Ectodermal cell (in vitro differentiated cells): ENCODE measurements at regions not wholly inside any gene's neighbourhood (a gene's known extent, or its start where the extent isn't known, plus 50 kb on each side); places are given as distances from the start of the nearest gene placed in this dataset.
A peak's percentile ranks its signal among the peaks of the same experiment; 100 is the strongest.

Experiments used
- H3K27ac ChIP-seq: 2 replicates; pipeline ENCODE4 v1.7.0; 2013; ENCODE audit warnings: mild to moderate bottlenecking, low read depth, low read length; ENCODE audit not compliant: insufficient read depth, poor library complexity, severe bottlenecking
- H3K27me3 ChIP-seq: 2 replicates; pipeline ENCODE4 v1.7.0; 2013; ENCODE audit warnings: mild to moderate bottlenecking, low read length; ENCODE audit not compliant: insufficient read depth, control insufficient read depth, poor library complexity, severe bottlenecking
- H3K36me3 ChIP-seq: one replicate; pipeline ENCODE4 v1.7.0; 2013; ENCODE audit warnings: low read length; ENCODE audit not compliant: control insufficient read depth, insufficient read depth
- H3K4me1 ChIP-seq: one replicate; pipeline ENCODE4 v1.7.0; 2013; ENCODE audit warnings: low read length; ENCODE audit not compliant: control insufficient read depth, insufficient read depth
- H3K4me3 ChIP-seq: 2 replicates; pipeline ENCODE4 v1.7.0; 2013; ENCODE audit warnings: low read depth, low read length, control low read depth; ENCODE audit not compliant: insufficient read depth
- H3K9me3 ChIP-seq: 2 replicates; pipeline ENCODE4 v1.7.0; 2013; ENCODE audit warnings: mild to moderate bottlenecking, low read length, moderate library complexity; ENCODE audit not compliant: control insufficient read depth
- WGBS, 2 experiments: methylation state at CpG; one replicate each; pipeline ENCODE4 v1.1.7; 2013; ENCODE audit warnings: missing lambda C conversion rate in 2 of 2; 5-methylcytosine and 5-hydroxymethylcytosine counted together

- no peak overlapping the region for H3K4me3 ChIP-seq
- no peaks in the 10 kb centered on the region for H3K36me3 ChIP-seq
- H3K9me3 ChIP-seq, result no peaks in the 10 kb centered on the region
- no peaks in the 10 kb centered on the region for H3K27me3 ChIP-seq
- no peak overlapping the region for H3K27ac ChIP-seq
- no peaks in the 10 kb centered on the region for H3K4me1 ChIP-seq
- 82 to 88% methylated on average over 3 to 5 of the region's 5 CpGs for WGBS, 2 experiments
These were observed 372.4 kb upstream of the SLIT2 start for GRCh38 chr4:19879330-19879729.

GRCh38 chr4:19857991-19858390 lies 393.7 kb upstream of the SLIT2 start:
- Histone ChIP-seq H3K27me3 (no peaks in the 10 kb centered on the region), H3K27ac (no peak overlapping the region), H3K36me3 (no peaks in the 10 kb centered on the region), H3K4me3 (no peak overlapping the region), H3K4me1 (no peaks in the 10 kb centered on the region), H3K9me3 (no peaks in the 10 kb centered on the region)
- WGBS, 2 experiments, result 100% methylated on average over 1 of the region's 1 CpG; no CpG with 5 or more reads in 1 of the 2 experiments

DNA sequence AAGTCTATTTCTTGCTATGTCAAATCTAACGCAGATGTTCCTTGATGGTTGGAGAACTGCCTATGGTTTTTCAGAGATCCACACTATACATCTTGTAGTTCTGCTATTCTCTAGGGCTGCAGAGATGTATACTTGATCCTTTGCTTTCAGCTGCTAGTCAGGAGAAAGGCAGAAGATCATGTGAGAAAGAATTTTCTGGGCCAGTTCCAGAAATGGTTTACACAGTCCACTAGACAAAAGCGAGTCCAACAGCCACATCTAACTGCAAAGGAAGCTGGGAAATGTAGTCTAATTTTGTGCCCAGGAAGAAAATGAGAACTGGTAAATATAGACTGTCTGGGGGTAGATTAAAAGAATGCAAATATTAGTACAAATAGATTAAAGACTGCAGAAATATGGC lies 394.3 kb upstream of the SLIT2 start:
- Histone ChIP-seq H3K4me3 (no peak overlapping the region), H3K27me3 (no peaks in the 10 kb centered on the region), H3K36me3 (no peaks in the 10 kb centered on the region), H3K9me3 (no peaks in the 10 kb centered on the region), H3K27ac (no peak overlapping the region), H3K4me1 (no peaks in the 10 kb centered on the region)
- WGBS, 2 experiments, result 89 to 98% methylated on average over 2 of the region's 2 CpGs

GRCh38 chr4:19850909-19851308 lies 400.8 kb upstream of the SLIT2 start:
- H3K4me1 ChIP-seq, result no peaks in the 10 kb centered on the region
- no peak overlapping the region for H3K4me3 ChIP-seq
- H3K27me3 ChIP-seq, result no peaks in the 10 kb centered on the region
- no peaks in the 10 kb centered on the region for H3K36me3 ChIP-seq
- 82 to 87% methylated on average over 5 of the region's 5 CpGs for WGBS, 2 experiments
- no peaks in the 10 kb centered on the region for H3K9me3 ChIP-seq
- H3K27ac ChIP-seq, result no peak overlapping the region

- WGBS, 2 experiments, result 72 to 87% methylated on average over 2 of the region's 2 CpGs
These were observed 407.3 kb upstream of the SLIT2 start for GRCh38 chr4:19844446-19844845.

GRCh38 chr4:19842471-19842870 lies 409.2 kb upstream of the SLIT2 start:
- no peaks in the 10 kb centered on the region for H3K27me3 ChIP-seq
- H3K4me3 ChIP-seq, result no peak overlapping the region
- H3K36me3 ChIP-seq, result no peaks in the 10 kb centered on the region
- peak overlapping the region; percentile 73 for H3K27ac ChIP-seq
- no peaks in the 10 kb centered on the region for H3K9me3 ChIP-seq
- 31 to 36% methylated on average over 2 of the region's 2 CpGs for WGBS, 2 experiments
- H3K4me1 ChIP-seq, result peaks cover 4% of the 10 kb centered on the region

More at GRCh38 chr4:19844446-19844845, 407.3 kb upstream of the SLIT2 start:
- Histone ChIP-seq H3K36me3 (no peaks in the 10 kb centered on the region), H3K4me3 (no peak overlapping the region), H3K9me3 (no peaks in the 10 kb centered on the region), H3K27me3 (no peaks in the 10 kb centered on the region), H3K27ac (no peak overlapping the region), H3K4me1 (peaks cover 4% of the 10 kb centered on the region)

DNA sequence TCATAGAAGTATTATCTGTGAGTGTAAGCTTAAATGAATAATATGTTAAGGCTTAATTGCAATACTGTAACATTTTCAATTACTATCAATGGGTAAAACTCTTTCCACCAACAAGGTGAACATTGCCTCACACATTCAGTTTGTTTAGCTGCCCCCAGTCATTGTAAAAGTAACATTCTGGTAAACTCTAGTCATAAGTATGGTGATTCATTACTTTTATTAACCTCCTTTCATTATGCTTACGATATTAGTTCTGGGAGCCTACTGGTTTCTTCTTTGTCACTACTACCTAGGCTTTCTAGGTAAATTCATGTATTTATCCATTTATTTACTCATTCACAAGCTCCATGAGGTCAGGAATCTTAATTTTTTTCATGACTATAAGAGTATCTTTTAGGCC lies 412.8 kb upstream of the SLIT2 start:
- peaks cover 4% of the 10 kb centered on the region for H3K4me1 ChIP-seq
- no peaks in the 10 kb centered on the region for H3K36me3 ChIP-seq
- no peaks in the 10 kb centered on the region for H3K27me3 ChIP-seq
- H3K4me3 ChIP-seq, result no peak overlapping the region
- H3K9me3 ChIP-seq, result no peaks in the 10 kb centered on the region
- WGBS, 2 experiments, result 100% methylated on average over 1 of the region's 1 CpG
- H3K27ac ChIP-seq, result no peak overlapping the region

GRCh38 chr4:19835429-19835828 lies 416.3 kb upstream of the SLIT2 start:
- H3K4me1 ChIP-seq, result no peaks in the 10 kb centered on the region
- no peaks in the 10 kb centered on the region for H3K27me3 ChIP-seq
- H3K27ac ChIP-seq, result no peak overlapping the region
- no peaks in the 10 kb centered on the region for H3K9me3 ChIP-seq
- 85 to 96% methylated on average over 3 of the region's 3 CpGs for WGBS, 2 experiments
- H3K36me3 ChIP-seq, result no peaks in the 10 kb centered on the region
- H3K4me3 ChIP-seq, result no peak overlapping the region

DNA sequence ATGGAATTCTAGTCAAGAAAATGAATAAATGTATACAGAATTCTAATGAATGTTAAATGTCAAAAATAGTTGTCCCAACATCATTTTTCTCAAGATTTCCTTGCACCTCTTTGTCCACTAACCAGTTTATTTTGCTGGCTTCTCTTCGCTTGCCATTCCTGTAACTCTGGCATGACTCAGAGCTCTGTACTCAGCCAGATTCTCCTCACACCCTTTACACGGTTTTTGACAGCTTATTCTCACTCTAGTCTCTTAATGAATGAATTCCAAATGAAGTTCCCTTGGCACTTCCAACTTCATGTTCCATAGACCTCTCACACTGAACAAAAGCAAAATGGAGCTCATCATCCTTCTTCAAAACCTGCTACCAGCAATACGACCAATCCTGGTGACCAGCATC lies 419.3 kb upstream of the SLIT2 start:
- 89 to 90% methylated on average over 3 of the region's 3 CpGs for WGBS, 2 experiments
- Histone ChIP-seq H3K27me3 (no peaks in the 10 kb centered on the region), H3K4me1 (no peaks in the 10 kb centered on the region), H3K9me3 (no peaks in the 10 kb centered on the region), H3K27ac (no peak overlapping the region), H3K36me3 (no peaks in the 10 kb centered on the region), H3K4me3 (no peak overlapping the region)

DNA sequence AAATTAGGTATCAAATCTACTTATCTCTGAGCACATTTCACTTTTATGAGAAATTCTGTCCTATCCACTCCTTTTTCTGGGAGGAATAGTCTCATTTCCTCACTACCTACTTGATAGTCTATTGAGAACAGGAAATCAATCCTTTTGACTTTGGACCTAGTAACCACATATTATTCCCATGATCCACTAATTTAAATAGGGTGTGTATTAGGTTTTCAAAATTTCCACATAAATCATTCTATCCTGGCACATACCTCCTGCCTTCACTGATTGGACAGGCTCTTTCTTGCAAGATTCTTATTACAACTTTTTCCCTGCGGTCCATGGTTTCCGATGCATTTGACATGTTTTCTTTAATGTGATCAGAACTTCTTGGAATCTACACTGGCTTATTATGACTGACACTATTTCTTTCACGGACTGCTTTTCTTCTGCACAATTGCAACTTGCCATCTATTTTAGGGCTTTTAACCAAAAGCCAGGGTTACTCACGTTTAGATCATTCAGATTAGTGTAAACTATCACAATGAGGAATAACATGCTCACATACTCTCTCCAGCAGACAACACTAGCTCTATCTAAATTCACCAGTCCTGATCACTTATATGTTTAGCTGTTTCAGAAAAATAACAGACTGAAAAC lies 419.9 kb upstream of the SLIT2 start:
- H3K9me3 ChIP-seq, result no peaks in the 10 kb centered on the region
- no peaks in the 10 kb centered on the region for H3K36me3 ChIP-seq
- H3K27me3 ChIP-seq, result no peaks in the 10 kb centered on the region
- H3K27ac ChIP-seq, result no peak overlapping the region
- no peak overlapping the region for H3K4me3 ChIP-seq
- H3K4me1 ChIP-seq, result no peaks in the 10 kb centered on the region
- WGBS, 2 experiments, result 91 to 92% methylated on average over 4 of the region's 4 CpGs

DNA sequence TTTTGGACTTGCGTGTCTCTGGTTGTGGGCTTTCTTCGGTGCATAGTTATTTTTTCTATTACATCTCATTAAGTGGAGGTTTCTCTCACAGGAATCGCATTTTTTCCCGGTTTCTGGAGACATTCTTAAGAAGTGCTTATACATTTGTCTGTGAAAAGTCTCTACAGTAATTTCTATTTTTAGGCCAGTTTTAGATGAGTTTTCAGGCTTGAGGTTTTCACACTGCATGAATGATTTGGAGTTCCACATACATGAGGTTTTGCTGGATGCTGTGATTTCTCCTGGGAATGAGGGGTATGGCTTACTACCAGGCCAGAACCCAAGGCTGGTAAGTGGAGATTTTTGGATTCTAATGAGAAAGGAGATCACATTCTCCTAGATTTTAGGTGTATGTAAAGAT lies 422.6 kb upstream of the SLIT2 start:
- H3K27ac ChIP-seq, result no peak overlapping the region
- H3K4me1 ChIP-seq, result no peaks in the 10 kb centered on the region
- 86 to 95% methylated on average over 4 of the region's 4 CpGs for WGBS, 2 experiments

More for the DNA sequence above, 422.6 kb upstream of the SLIT2 start:
- H3K4me3 ChIP-seq, result no peak overlapping the region
- H3K36me3 ChIP-seq, result no peaks in the 10 kb centered on the region
- no peaks in the 10 kb centered on the region for H3K27me3 ChIP-seq
- no peaks in the 10 kb centered on the region for H3K9me3 ChIP-seq
